GM12878 (cell line): ENCODE measurements at regions not wholly inside any gene's neighbourhood (a gene's known extent, or its start where the extent isn't known, plus 50 kb on each side); places are given as distances from the start of the nearest gene placed in this dataset.

Experiments
- ATAC-seq: fragments of 200-7000 bp; cut with Tn5 transposase; 3 replicates; pipeline ENCODE4 v1.9.1; 2020; ENCODE audit warnings: mild to moderate bottlenecking, moderate library complexity
- BruUV-seq: library from RNA; stranded (reverse); fragments of 400-500 nt; replicated peaks from 2 replicates; lab custom pipeline; 2021; lab: Mats Ljungman, UMichigan
- CTCF ChIA-PET: fragments of 300-600 bp; sonication (Branson Sonifier 250); formaldehyde crosslinking; extraction: SDS; loops from one replicate; lab custom pipeline; 2021; ENCODE audit warnings: inconsistent platforms; lab: Yijun Ruan, JAX
- POLR2A ChIA-PET: fragments of 350-600 bp; formaldehyde crosslinking; extraction: SDS; loops from one replicate; lab custom pipeline; 2021; ENCODE audit warnings: inconsistent platforms; lab: Charles Lee
- RAD21 ChIA-PET: fragments of 300-600 bp; sonication (Branson Sonifier 250); formaldehyde crosslinking; loops from one replicate; lab custom pipeline; 2023; ENCODE audit warnings: antibody characterized with exemption; ENCODE audit not compliant: unreplicated experiment; lab: Charles Lee
- SMC1A ChIA-PET: fragments of 300-600 bp; sonication (Branson Sonifier 250); formaldehyde crosslinking; loops from one replicate; lab custom pipeline; 2023; ENCODE audit not compliant: unreplicated experiment, uncharacterized antibody; lab: Charles Lee
- DNase-seq: peaks from one replicate; pipeline ENCODE4 v3.0.0-alpha.2; 2011; ENCODE audit warnings: low read depth, low spot score
- FAIRE-seq: peaks from 3 replicates; lab custom pipeline; 2011; peaks lifted over from hg19 to GRCh38; lab: Jason Lieb, UNC
- H2AFZ ChIP-seq: 2 replicates; pipeline ENCODE4 v1.6.0; 2011; ENCODE audit warnings: low read depth, low read length, control low read depth; ENCODE audit not compliant: control insufficient read depth
- H3K27ac ChIP-seq: 2 replicates; pipeline ENCODE4 v1.5.1; 2011; ENCODE audit warnings: control low read depth; ENCODE audit not compliant: control insufficient read depth, insufficient read depth
- H3K27me3 ChIP-seq, 2 experiments: replicated peaks in 1 of 2; 2 replicates each; pipeline versions ENCODE4 v1.6.0 to v1.6.1; 2011; ENCODE audit warnings: low read length in 1 of 2; ENCODE audit not compliant: control insufficient read depth in 2 of 2, insufficient read depth in 2 of 2
- H3K36me3 ChIP-seq, 2 experiments: 2 replicates each; pipeline ENCODE4 v1.5.1; 2011; ENCODE audit warnings: low read length in 1 of 2; ENCODE audit not compliant: control insufficient read depth in 2 of 2, insufficient read depth in 2 of 2
- H3K4me1 ChIP-seq: 2 replicates; pipeline ENCODE4 v1.6.1; 2011; ENCODE audit warnings: mild to moderate bottlenecking, low read length, moderate library complexity, mixed read lengths; ENCODE audit not compliant: control insufficient read depth, insufficient read depth
- H3K4me2 ChIP-seq: 2 replicates; pipeline ENCODE4 v1.6.0; 2011; ENCODE audit warnings: control low read depth; ENCODE audit not compliant: control insufficient read depth, insufficient read depth
- H3K4me3 ChIP-seq: fragments of 200-600 bp; sonication (generic); 2 replicates; pipeline ENCODE4 v1.5.1; 2016
- H3K79me2 ChIP-seq: 2 replicates; pipeline ENCODE4 v1.6.0; 2011; ENCODE audit warnings: low read length; ENCODE audit not compliant: control insufficient read depth, insufficient read depth
- H3K9ac ChIP-seq: 2 replicates; pipeline ENCODE4 v1.8.0; 2011; ENCODE audit warnings: low read length, control low read depth, mixed read lengths; ENCODE audit not compliant: control insufficient read depth, insufficient read depth
- H3K9me3 ChIP-seq: replicated peaks from 3 replicates; pipeline ENCODE4 v1.5.1; 2011; ENCODE audit warnings: mild to moderate bottlenecking, low read length; ENCODE audit not compliant: control insufficient read depth, insufficient read depth
- H4K20me1 ChIP-seq: 2 replicates; pipeline ENCODE4 v1.6.0; 2011; ENCODE audit not compliant: control insufficient read depth, insufficient read depth
- BMI1 ChIP-seq: fragments of 450-650 bp; IDR thresholded peaks from 2 replicates; pipeline ENCODE4 v1.6.1; 2016; ENCODE audit warnings: mild to moderate bottlenecking, moderate library complexity, borderline replicate concordance
- CTCF ChIP-seq, 3 experiments: IDR thresholded peaks in 2 of 3; conservative IDR thresholded peaks in 1 of 3; 2 replicates each; pipeline ENCODE4 v1.5.1; 2011; ENCODE audit warnings: low read depth in 3 of 3, low read length in 3 of 3, mild to moderate bottlenecking in 3 of 3, control low read depth in 2 of 3, moderate library complexity in 2 of 3, inconsistent platforms in 1 of 3, mixed read lengths in 1 of 3; ENCODE audit not compliant: control insufficient read depth in 2 of 3, insufficient read depth in 1 of 3; ENCODE audit errors: extremely low read depth in 1 of 3
- E2F4 ChIP-seq: IDR thresholded peaks from 2 replicates; pipeline ENCODE4 v1.6.1; 2012; ENCODE audit warnings: low read depth, low read length, improper control_type of control experiment
- EGR1 ChIP-seq, 2 experiments: IDR thresholded peaks; 1 replicate in 1 of 2; 2 replicates in 1 of 2; pipeline ENCODE4 v1.6.1; 2011 to 2012; ENCODE audit warnings: low read depth in 2 of 2, low read length in 2 of 2, borderline replicate concordance in 1 of 2, mild to moderate bottlenecking in 1 of 2, moderate library complexity in 1 of 2
- JUND ChIP-seq: IDR thresholded peaks from 2 replicates; pipeline ENCODE4 v1.6.1; 2012; ENCODE audit warnings: low read depth, mild to moderate bottlenecking, low read length, improper control_type of control experiment, moderate library complexity
- MEF2B ChIP-seq: fragments of 450-650 bp; IDR thresholded peaks from 2 replicates; pipeline ENCODE4 v1.6.1; 2018; ENCODE audit warnings: mild to moderate bottlenecking, moderate library complexity; ENCODE audit not compliant: partially characterized antibody, poor library complexity, severe bottlenecking
- NFIC ChIP-seq: IDR thresholded peaks from 2 replicates; pipeline ENCODE4 v1.6.1; 2012; ENCODE audit warnings: low read depth, mild to moderate bottlenecking, inconsistent platforms, low read length, moderate library complexity
- RCOR1 ChIP-seq: conservative IDR thresholded peaks from 2 replicates; pipeline ENCODE4 v1.6.1; 2012; ENCODE audit warnings: low read depth, low read length, improper control_type of control experiment
- STAT3 ChIP-seq: IDR thresholded peaks from 2 replicates; pipeline ENCODE4 v1.6.1; 2011; ENCODE audit warnings: low read depth, low read length, improper control_type of control experiment
- YBX1 ChIP-seq: fragments of 450-650 bp; IDR thresholded peaks from 2 replicates; pipeline ENCODE4 v1.6.1; 2016; ENCODE audit warnings: antibody characterized with exemption
- WGBS: methylation state at CpG from one replicate; pipeline ENCODE4 v1.1.6; 2016; ENCODE audit warnings: low lambda C conversion rate; ENCODE audit not compliant: insufficient replicate concordance, insufficient coverage; ENCODE audit errors: missing lambda C conversion rate; 5-methylcytosine and 5-hydroxymethylcytosine counted together
- in situ Hi-C: fragments of 300-500 bp; cut with MboI; formaldehyde crosslinking; loops from 9 replicates; pipeline ENCODE4 v1.14.3; 2018; ENCODE audit warnings: mixed read lengths
- intact Hi-C: fragments of 100-400 bp; cut with micrococcal nuclease; formaldehyde crosslinking; loops from one replicate; pipeline ENCODE4 v1.14.2; 2022; ENCODE audit not compliant: unreplicated experiment
- TF ChIP-seq, protein P1 (sequence below): IDR thresholded peaks from 2 replicates; pipeline ENCODE4 v1.6.1; 2012; ENCODE audit warnings: mild to moderate bottlenecking, low read depth, low read length
- TF ChIP-seq, protein P2 (sequence below): fragments of 450-650 bp; IDR thresholded peaks from 2 replicates; pipeline ENCODE4 v1.6.1; 2017; ENCODE audit warnings: mild to moderate bottlenecking, low read depth, inconsistent platforms; ENCODE audit not compliant: poor library complexity, severe bottlenecking

DNA sequence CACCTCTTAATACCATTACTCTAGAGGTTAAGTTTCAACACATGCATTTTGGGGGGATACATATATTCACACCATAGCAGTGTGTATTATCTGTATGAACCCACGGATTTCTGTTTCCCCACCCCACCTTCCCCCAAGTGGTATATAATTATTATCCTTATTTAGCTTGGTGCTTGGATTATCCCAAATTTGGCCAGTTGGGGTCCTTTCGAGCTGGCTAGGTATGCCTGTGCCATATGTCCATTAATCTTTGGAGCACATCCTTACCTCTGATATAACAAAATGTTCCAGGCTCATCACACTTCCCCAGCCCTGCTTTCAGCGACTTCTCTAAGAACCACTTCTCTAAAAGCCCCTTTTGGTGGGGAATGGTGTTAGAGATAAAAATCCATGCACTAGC, 118.7 kb upstream of the MLIP start:
- ATAC-seq: no peak
- TF ChIP-seq NFIC (no peak), YBX1 (no peak), EGR1 (IDR thresholded peaks at IDR 0.05; ENCODE audit: borderline replicate concordance in 1 of 2, low read depth in 2 of 2, low read length in 2 of 2) (no peak), MEF2B (no peak), JUND (no peak), RCOR1 (no peak), CTCF (IDR thresholded peaks at IDR 0.05 in 2 of 3, conservative IDR thresholded peaks at IDR 0.05 in 1 of 3; ENCODE audit: control insufficient read depth in 2 of 3, extremely low read depth in 1 of 3, insufficient read depth in 1 of 3, low read depth in 3 of 3, low read length in 3 of 3) (no peak), E2F4 (no peak), STAT3 (no peak), BMI1 (no peak)
- TF ChIP-seq, protein P1, sequence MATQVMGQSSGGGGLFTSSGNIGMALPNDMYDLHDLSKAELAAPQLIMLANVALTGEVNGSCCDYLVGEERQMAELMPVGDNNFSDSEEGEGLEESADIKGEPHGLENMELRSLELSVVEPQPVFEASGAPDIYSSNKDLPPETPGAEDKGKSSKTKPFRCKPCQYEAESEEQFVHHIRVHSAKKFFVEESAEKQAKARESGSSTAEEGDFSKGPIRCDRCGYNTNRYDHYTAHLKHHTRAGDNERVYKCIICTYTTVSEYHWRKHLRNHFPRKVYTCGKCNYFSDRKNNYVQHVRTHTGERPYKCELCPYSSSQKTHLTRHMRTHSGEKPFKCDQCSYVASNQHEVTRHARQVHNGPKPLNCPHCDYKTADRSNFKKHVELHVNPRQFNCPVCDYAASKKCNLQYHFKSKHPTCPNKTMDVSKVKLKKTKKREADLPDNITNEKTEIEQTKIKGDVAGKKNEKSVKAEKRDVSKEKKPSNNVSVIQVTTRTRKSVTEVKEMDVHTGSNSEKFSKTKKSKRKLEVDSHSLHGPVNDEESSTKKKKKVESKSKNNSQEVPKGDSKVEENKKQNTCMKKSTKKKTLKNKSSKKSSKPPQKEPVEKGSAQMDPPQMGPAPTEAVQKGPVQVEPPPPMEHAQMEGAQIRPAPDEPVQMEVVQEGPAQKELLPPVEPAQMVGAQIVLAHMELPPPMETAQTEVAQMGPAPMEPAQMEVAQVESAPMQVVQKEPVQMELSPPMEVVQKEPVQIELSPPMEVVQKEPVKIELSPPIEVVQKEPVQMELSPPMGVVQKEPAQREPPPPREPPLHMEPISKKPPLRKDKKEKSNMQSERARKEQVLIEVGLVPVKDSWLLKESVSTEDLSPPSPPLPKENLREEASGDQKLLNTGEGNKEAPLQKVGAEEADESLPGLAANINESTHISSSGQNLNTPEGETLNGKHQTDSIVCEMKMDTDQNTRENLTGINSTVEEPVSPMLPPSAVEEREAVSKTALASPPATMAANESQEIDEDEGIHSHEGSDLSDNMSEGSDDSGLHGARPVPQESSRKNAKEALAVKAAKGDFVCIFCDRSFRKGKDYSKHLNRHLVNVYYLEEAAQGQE: no peak
- TF ChIP-seq, protein P2, sequence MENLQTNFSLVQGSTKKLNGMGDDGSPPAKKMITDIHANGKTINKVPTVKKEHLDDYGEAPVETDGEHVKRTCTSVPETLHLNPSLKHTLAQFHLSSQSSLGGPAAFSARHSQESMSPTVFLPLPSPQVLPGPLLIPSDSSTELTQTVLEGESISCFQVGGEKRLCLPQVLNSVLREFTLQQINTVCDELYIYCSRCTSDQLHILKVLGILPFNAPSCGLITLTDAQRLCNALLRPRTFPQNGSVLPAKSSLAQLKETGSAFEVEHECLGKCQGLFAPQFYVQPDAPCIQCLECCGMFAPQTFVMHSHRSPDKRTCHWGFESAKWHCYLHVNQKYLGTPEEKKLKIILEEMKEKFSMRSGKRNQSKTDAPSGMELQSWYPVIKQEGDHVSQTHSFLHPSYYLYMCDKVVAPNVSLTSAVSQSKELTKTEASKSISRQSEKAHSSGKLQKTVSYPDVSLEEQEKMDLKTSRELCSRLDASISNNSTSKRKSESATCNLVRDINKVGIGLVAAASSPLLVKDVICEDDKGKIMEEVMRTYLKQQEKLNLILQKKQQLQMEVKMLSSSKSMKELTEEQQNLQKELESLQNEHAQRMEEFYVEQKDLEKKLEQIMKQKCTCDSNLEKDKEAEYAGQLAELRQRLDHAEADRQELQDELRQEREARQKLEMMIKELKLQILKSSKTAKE: no peak
- Histone ChIP-seq H3K36me3 (no peaks in the 10 kb centered on the region), H2AFZ (no peak overlapping the region), H3K4me2 (no peak overlapping the region), H3K9me3 (no peaks in the 10 kb centered on the region), H3K4me3 (no peak overlapping the region), H3K9ac (no peak overlapping the region), H4K20me1 (no peaks in the 10 kb centered on the region), H3K27me3 (no peaks in the 10 kb centered on the region; a peak in 1 of 4 replicates), H3K4me1 (no peaks in the 10 kb centered on the region), H3K27ac (no peak overlapping the region), H3K79me2 (no peaks in the 10 kb centered on the region)
- ChIA-PET CTCF (no interaction called here), POLR2A (no interaction called here), SMC1A (no interaction called here), RAD21 (no interaction called here)
- in situ Hi-C loops: no loop called here
- no peak for FAIRE-seq
- intact Hi-C loops: no loop called here
- no peak for DNase-seq
- BruUV-seq: no TSS peak
- 14% methylated on average over 3 of the region's 3 CpGs for WGBS
